ENCODE measurements at regions not wholly inside any gene's neighbourhood (a gene's known extent, or its start where the extent isn't known, plus 50 kb on each side); places are given as distances from the start of the nearest gene placed in this dataset.
A peak's percentile ranks its signal among the peaks of the same experiment; 100 is the strongest.
"Not testable (repeated sequence)": the region's sequence is repeated elsewhere in the genome, so short reads cannot be mapped to it uniquely, and the experiment has no call there.

DNA sequence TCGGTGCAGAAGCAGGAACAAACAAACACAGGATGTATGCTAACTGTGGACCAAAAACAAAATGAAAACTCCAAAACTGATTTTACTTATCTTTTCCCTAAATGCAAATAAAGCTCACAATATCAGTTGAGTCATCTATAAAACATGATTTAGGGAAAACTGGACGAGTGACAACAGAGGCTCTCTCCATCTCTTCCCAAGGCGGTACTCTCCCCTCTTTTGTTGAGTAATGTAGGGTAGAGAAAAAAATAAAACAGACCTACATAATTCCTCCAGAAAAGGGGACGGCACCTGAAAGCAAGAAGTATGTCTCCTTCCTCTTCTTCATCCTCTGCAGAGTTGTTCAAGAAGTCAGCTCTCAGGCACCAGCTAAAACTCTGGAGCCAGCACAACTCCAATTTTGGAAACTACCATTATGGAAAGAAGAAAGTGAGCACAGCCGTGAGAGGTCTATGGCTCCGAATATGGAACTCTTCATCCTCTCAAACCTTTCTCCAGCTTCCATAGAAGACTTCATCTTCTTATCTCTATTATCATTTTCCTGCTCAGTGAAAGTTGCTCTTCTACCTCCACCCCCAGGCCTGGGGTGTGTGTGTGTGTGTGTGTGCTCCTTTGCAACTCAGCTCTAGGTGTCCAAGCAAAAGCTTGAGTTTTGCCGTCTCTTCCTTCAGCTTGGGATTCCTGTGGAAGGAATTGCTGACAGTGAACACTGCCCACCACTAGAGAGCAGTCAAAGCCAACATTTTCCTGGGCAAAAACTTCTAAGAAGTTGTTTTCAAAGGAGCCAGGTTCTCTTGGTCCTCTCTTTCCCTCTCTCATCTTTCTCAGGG, 155.4 kb downstream of the DIO2 start:
- DNase-seq (ENCODE audit: low spot score), result peak; percentile 56

DNA sequence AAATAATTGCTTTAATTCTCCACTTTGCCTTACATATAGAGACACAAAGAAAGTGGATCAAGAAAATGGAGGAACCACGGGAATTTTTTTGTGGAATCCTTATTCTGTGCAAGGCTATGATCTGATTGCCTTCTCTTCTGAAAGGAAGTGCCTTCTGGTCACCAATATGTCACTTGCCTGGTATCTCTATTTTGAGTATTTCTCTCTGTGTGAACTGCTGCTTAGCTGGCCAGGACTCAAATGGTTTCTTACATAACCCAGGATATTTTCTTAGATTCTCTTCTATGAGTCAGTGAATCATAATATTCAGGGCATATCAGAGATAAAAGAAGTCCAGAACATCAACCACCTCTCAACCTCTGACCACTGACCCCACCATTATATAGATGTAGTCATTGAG, 156.1 kb downstream of the DIO2 start:
- no peak for DNase-seq (ENCODE audit: low spot score)

DNA sequence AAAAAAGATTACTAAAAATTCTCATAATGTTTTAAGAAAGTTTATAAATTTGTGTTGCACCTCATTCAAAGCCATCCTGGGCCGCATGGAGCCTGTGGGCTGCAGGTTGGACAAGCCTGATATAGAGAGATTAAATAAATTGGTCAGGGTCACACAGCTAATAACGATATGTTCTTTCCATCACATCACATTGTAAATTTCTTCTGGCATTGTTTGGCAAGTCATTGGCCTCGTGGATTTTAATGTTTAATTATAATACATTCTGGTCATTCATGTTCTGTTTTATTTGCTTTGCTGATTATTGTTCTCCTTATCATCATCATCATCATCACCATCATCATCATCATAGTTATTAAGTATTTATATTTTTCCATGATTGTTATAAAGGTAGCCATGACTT, 157.3 kb downstream of the DIO2 start:
- DNase-seq (ENCODE audit: low spot score), result no peak

DNA sequence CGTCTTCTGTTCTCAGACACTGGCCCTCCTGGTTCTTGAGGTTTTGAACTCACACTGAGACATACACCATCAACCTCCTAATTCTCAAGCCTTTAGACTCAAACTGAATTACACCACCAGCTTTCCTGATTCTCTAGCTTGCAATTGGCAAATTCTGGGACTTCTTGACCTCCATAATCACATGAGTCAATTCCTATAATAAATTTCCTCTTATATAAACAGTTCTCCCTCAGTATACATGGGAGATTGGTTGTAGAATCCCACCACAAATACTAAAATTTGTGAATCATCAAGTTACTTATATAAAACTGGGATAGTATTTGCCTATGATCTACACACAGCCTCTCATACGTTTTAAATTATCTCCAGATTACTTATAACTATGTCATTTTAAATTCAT, 162.2 kb downstream of the DIO2 start:
- DNase-seq (ENCODE audit: low spot score), result no peak

DNA sequence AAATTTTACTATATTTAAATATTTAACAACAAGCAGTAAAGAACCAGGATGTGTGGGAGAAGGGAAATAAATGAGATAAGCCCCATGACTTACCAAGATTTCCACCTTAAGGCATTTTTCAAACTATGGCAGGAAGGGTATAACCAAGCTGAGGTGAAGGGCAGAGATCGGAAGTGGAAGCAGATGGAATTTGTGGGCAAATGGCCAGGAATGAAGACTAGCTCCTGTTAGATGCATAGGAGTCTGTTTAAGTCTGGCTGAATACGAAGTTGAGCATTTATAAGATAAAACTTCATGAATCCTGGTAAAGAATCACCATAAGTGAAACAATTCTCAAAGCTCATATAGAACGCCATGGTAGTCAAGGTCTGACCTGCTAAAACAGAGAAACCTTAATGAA, 163.5 kb downstream of the DIO2 start:
- no peak for DNase-seq (ENCODE audit: low spot score)

DNA sequence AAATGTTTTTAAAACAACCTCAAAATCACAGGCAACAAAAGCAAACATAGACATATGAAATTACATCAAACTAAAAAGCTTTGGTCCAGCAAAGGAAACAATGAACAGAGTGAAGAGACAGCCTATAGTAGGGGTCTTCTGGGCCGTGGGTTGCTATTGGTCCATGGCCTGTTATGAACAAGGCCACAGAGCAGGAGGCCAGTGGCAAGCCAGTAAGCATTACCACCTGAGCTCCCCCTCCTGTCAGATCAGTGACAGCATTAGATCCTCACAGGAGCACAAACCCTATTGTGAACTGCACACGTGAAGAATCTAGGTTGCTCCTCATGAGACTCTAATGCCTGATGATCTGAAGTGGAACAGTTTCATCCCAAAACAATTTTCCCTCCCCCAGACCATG, 174.0 kb downstream of the DIO2 start:
- no peak for DNase-seq (ENCODE audit: low spot score)

DNA sequence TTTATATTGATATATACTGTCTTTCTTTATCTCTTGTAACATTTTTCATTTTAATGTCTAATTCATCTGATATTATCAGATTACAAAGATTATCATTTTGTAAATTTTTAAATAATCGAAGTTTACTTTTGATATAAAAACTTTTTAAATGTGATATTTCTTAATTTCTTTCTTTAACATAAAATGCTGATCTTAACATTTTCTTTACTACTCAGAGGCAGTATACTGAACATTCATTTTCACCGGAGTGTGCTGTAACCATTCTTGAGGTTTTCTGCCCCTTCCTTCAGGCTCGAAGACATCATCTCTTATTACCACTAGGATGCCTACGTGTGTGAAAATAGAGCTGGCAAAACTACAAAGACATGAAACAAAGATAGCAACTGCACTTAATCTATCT, 186.9 kb downstream of the DIO2 start:
- DNase-seq (ENCODE audit: low spot score), result no peak

DNA sequence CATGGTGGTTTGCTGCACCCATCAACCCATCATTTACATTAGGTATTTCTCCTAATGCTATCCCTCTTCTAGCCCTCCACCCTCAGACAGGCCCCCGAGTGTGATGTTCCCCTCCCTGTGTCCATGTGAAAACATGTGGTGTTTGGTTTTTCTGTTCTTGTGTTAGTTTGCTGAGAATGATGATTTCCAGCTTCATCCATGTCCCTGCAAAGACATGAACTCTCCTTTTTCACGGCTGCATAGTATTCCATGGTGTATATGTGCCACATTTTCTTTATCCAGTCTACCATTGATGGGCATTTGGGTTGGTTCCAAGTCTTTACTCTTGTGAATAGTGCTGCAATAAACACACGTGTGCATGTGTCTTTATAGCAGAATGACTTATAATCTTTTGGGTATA, 192.8 kb downstream of the DIO2 start:
- DNase-seq (ENCODE audit: low spot score), result not testable (repeated sequence)

DNA sequence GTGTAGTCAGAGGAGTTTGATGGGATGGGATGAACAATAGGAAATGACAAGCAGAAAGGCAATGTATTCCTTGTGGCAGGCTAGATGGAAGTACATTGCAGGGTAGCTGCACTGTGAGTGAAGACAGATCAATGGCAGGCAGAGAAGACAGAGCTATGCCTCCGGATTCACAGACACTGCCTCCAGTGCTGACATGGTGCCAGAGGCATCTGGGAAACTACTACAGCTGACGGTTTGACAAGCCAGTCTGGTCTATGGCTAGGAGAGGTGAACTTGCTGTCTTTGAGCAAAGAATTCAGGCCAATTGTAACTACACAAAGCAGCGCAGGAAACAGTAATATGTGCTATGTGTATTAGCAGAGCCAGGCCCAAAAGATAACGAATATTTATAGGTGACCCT, 193.5 kb downstream of the DIO2 start:
- no peak for DNase-seq (ENCODE audit: low spot score)

DNA sequence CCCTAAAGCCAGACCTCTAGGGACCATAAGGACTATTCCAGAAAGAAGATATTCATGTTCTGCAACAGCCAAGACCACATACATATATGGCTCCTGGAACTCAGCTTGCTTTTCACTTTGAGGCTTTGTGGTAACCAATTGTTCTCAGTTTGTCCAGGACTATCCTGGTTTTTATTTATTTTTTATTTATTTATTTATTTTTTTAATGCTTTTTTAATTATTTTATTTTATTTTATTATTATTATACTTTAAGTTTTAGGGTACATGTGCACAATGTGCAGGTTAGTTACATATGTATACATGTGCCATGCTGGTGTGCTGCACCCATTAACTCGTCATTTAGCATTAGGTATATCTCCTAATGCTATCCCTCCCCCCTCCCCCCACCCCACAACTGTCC, 201.1 kb downstream of the DIO2 start:
- DNase-seq (ENCODE audit: low spot score), result not testable (repeated sequence)

DNA sequence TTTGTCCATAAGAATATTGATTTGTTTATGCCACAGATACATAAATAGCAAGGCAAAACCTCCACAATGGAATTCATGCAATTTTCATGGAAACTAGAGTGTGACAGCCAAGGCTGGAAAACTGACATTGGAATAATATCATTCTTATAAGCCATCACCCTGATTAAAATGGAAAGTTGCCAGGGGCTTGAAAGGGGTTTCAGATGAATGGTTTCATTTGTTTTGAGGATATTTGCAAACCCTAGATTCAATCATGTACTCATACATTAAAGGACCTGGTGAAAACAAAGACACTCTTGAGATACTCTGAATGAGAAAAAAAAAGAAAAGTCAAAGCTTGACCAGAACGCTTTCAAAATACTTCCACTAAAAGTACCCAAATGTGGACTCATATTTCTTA, 205.7 kb downstream of the DIO2 start:
- no peak for DNase-seq (ENCODE audit: low spot score)

DNA sequence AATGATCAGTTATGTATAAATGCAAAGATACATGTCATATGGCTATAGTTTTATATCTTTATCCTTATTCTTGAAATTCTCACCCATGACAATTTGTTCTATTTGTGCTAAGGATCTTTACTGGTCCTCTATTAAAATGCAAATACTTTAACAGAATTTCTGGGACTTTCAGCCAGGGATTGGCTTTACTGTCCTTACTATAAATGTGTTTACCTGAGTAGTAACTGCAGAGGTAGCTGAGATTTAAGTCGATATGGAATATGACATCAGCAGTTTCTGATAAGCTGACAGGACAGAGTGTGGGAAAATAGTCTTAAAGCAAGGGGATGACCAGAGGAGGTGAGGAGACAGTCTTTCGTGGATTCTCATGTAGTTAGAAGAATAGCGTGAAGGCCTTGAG, 206.4 kb downstream of the DIO2 start:
- no peak for DNase-seq (ENCODE audit: low spot score)

DNA sequence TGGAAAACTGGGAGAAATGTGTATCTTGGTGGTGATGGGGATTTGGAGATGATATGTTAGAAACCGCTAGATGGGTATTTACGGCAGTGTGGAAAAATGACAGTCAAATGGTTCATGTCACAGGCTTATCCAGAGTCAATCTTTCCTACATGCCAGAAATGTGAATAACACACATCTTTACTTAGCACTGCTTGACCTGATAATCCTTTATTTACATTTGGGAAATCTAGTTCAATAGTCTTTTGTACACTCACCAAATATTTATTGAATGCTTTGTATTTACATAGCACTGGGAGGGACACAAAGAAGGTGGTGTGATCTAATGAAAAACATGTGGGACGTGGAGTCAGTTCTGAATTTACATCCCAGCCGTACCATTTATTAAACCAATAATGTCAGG, 208.2 kb downstream of the DIO2 start:
- DNase-seq (ENCODE audit: low spot score), result no peak

DNA sequence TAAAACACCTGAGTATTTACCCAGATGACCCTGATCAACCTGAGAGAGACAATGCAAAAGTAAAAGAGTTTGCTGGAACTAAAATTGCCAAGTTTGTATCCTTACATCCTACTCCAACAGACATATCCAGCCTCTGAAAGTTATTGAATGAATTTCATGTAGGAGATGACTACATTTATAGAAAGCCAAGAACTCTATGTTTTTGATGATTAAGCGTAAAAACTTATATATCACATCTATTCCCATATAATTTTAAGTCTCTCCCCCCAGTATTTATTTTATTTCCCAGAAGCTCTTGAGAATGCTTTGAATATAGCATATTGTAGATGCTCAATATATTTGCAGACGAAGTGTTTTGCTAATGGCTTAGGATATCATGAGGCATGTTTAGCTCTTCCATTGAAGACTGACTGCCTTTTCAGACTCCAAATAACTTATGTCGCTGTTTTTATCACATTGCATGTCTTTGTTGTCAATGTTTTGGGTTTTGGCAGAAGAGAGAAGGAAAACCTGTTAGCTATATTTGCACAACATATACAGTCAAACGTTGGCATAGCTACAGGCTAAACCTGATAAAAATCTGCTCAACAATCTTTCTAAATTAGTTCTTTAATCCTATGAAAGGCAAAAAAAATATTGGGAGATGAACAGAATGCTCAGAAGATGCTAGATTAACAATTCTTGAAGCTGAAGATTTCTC, 213.6 kb downstream of the DIO2 start:
- no peak for DNase-seq (ENCODE audit: low spot score)

DNA sequence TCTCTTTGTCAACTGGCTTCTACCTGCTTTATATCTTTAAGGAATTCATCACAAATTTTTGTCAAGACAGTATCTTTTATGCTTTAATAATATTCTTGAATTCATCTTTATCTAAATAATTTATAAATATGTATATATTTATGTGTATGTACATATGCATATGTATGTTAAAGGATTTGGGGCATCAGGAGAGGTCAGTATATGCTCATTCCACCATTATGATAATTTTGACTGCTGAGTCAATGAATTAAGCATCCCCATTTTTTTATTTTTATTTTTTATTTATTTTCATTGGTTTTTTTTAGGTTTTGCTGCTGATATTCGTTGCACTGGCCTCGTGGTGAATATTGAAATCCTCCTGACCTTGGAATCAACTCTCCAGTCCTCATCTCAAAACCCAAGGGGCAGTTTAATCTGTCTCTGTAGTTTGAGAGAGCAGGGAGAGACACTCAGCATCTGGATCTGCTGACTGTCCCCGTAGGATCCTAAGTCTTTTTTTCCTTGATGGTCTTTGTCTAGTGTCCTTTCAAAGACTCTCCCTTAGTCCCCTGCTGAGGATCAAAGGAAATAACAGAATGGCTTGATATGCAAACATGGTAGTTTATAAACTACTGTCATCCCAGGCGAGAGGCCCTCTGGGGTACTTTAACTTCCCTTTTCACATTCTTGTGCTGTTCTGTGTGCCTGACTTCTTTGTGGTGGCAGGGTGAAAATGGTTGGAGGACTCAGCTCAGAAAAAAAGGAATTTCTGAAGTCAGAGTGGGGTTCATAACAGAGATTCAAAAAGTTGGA, 218.7 kb downstream of the DIO2 start:
- no peak for DNase-seq (ENCODE audit: low spot score)

DNA sequence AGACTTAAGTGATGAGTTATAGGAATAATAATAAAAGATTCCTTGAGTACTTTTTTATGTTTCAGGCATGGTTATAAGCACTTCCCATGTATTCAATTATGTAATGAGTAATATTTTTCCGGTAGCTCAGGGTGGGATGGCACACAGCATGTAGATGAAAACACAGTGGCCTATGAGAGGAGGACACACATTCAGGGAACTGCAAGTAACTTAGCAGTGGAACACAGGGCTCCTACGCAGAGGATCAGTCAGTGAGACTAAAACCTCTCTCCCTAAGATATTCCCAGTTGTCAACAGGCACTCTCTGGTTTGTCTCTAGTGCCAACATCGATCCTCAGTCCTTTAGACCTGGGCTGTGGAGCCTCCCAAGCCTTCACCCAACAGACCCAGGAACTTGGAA, 219.4 kb downstream of the DIO2 start:
- DNase-seq (ENCODE audit: low spot score), result no peak

DNA sequence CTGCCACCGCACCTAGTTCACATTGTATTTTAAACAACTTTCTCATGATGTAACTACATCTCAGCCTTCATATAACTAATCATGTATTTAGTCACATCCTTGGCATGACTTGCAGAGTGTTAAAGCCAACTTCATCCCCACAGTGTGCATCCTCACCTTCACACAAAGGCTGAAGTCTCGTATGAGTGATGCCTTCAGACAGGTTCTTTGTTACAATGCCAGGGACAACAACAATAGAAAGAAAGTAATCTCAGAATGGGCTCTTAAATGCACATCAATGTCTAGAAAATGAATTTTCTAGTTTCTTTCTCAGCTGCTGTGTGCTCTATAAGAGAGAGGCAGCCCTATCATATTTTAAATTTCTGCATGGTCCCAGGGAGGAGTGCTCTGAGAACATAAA, 221.3 kb downstream of the DIO2 start:
- no peak for DNase-seq (ENCODE audit: low spot score)

DNA sequence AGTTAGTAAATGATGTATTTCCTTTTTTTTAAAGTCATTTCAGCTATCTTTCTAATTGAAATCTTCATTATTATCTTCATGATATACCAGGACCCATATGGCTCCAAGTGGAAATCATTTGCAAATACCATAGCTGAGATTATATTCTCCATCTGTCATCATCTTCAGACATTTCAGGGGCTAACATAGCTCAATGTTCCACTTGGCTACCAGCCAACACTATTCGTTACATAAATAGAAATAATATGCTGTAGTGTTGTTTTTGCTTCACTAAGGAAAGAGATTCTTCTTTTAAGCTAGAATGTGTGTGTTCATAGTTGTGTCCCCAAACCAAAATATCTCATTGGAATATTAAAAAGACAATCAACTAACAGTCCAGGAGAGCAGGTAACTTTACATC, 225.1 kb downstream of the DIO2 start:
- no peak for DNase-seq (ENCODE audit: low spot score)

DNA sequence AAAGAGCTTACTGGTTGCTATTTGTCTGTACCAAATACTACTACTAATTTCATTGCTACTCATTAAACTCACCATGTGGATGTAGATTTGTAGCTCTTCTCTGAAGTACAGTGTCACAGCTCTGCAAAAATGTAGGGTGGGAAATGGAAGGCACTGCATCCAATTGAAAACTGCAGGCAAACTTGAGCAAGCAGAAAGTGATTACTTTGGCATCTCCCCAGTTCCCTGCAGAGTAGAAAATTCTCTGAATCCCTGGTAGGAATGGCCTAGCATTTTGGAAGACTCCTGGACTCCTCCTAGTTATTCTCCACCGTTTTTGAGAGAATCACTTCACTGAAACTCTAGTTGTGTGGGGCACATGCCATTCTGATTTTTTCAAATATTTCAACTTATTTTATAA, 239.1 kb downstream of the DIO2 start:
- DNase-seq (ENCODE audit: low spot score), result no peak

DNA sequence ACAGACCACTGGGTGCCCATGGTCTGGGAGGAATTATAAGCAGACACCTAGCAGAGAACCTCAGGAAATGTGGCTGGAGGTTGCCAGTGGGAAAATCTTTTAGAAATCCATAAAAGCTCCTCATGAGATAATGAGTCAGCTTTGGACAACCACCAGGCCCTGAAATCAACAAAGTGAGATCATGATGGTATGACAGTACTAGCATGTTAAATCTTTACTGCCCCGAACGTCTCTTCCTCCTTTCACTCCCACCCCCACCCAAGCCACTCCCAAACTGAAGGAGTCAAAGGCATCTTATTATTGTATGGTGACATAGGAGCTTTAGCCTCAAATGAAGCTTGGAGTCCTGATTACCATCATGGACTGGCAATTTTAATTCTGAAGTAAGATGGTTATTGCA, 240.0 kb downstream of the DIO2 start:
- DNase-seq (ENCODE audit: low spot score), result no peak

DNA sequence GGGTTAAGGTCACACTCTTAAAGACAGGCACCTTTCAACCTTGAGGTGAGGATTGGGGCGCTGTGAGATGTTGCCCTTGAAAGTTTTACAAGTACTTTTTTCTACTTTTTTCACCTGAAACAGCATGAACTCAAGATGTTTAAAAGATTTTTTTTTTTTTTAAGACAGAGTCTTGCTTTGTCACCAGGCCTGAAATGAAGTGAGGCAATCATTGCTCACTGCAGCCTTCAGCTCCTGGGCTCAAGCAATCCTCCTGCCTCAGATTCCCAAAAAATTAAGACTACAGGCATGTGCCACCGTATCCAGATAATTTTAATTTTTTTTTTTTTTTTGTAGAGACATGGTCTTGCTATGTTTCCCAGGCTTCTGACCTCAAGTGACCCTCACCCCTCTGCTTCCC, 243.9 kb downstream of the DIO2 start:
- DNase-seq (ENCODE audit: low spot score), result no peak

DNA sequence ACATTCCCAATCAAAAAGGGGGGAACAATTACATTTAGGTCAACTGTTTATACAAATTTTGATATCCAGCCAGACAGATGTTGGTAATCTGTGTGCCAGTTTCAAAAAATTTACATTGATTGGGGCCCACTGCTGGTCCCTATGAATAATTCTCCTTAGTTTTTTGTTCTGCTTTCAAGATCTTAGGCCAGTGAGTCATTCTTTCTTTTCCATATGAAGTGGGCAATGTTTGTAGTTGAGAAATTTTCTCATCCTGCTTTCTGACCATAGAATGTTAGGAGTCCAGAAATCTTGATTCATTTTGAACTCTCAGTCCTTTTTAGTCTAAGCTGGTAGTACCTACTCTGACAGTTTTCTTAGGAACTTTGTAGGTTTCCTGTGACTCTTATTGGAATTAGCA, 244.3 kb downstream of the DIO2 start:
- DNase-seq (ENCODE audit: low spot score), result no peak

DNA sequence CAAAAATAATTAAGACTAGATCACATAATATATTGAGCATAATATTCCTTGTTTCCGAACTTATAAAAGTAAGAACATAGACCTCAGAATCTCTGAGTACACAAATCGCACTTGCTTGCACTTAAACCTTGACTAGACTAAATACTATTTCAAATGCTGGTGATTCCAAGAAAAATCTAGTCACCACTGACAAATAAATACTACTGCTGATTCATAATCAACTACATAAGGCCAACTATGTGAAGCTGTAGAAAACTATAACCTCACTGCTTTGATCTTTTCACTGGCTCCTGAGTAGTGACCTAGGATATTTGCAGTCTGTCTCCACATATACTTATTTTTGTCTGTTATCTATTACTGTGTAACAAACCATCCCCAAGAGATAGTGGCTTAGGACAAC, 245.4 kb downstream of the DIO2 start:
- DNase-seq (ENCODE audit: low spot score), result no peak

Measured in LoVo (cell line).